ENCODE measurements at regions not wholly inside any gene's neighbourhood (a gene's known extent, or its start where the extent isn't known, plus 50 kb on each side); places are given as distances from the start of the nearest gene placed in this dataset.
A peak's percentile ranks its signal among the peaks of the same experiment; 100 is the strongest.
"Not testable (repeated sequence)": the region's sequence is repeated elsewhere in the genome, so short reads cannot be mapped to it uniquely, and the experiment has no call there.

- DNase-seq (ENCODE audit: low spot score) = peak; percentile 60
Observed at GRCh38 chr4:138892483-138893407, 122.8 kb upstream of the NOCT start.

GRCh38 chr4:138891631-138892031 lies 124.0 kb upstream of the NOCT start:
- peak; percentile 22 for DNase-seq (ENCODE audit: low spot score)

- DNase-seq (ENCODE audit: low spot score) = no peak
Observed at GRCh38 chr4:138890891-138891570, 124.5 kb upstream of the NOCT start.

GRCh38 chr4:138889216-138889615 lies 126.4 kb upstream of the NOCT start:
- DNase-seq (ENCODE audit: low spot score) = no peak

GRCh38 chr4:138887741-138888140 lies 127.8 kb upstream of the NOCT start:
- no peak for DNase-seq (ENCODE audit: low spot score)

- DNase-seq (ENCODE audit: low spot score) = no peak
Observed at GRCh38 chr4:138887341-138887740, 128.2 kb upstream of the NOCT start.

- no peak for DNase-seq (ENCODE audit: low spot score)
Observed at GRCh38 chr4:138879757-138880156, 135.8 kb upstream of the NOCT start.

- DNase-seq (ENCODE audit: low spot score) = peak; percentile 87
Observed at GRCh38 chr4:138875891-138876608, 139.5 kb upstream of the NOCT start.

- DNase-seq (ENCODE audit: low spot score) = no peak
Observed at GRCh38 chr4:138871555-138871875, 144.1 kb upstream of the NOCT start.

- peak; percentile 80 for DNase-seq (ENCODE audit: low spot score)
Observed at GRCh38 chr4:138870737-138871554, 144.6 kb upstream of the NOCT start.

GRCh38 chr4:138869631-138870030 lies 145.9 kb upstream of the NOCT start:
- no peak for DNase-seq (ENCODE audit: low spot score)

- no peak for DNase-seq (ENCODE audit: low spot score)
Observed at GRCh38 chr4:138869165-138869564, 146.4 kb upstream of the NOCT start.

- DNase-seq (ENCODE audit: low spot score) = peak; percentile 11
Observed at GRCh38 chr4:138868562-138868961, 147.0 kb upstream of the NOCT start.

- no peak for DNase-seq (ENCODE audit: low spot score)
Observed at GRCh38 chr4:138867404-138867803, 148.2 kb upstream of the NOCT start.

GRCh38 chr4:138866314-138866713 lies 149.3 kb upstream of the NOCT start:
- DNase-seq (ENCODE audit: low spot score) = no peak

GRCh38 chr4:138865765-138866164 lies 149.8 kb upstream of the NOCT start:
- no peak for DNase-seq (ENCODE audit: low spot score)

GRCh38 chr4:138864961-138865720 lies 150.4 kb upstream of the NOCT start:
- no peak for DNase-seq (ENCODE audit: low spot score)

GRCh38 chr4:138863160-138863559 lies 152.4 kb upstream of the NOCT start:
- DNase-seq (ENCODE audit: low spot score) = no peak

- DNase-seq (ENCODE audit: low spot score) = peak; percentile 24
Observed at GRCh38 chr4:138861135-138861534, 154.4 kb upstream of the NOCT start.

- DNase-seq (ENCODE audit: low spot score) = not testable (repeated sequence)
Observed at GRCh38 chr4:138860357-138860756, 155.2 kb upstream of the NOCT start.

- DNase-seq (ENCODE audit: low spot score) = no peak
Observed at GRCh38 chr4:138859254-138859653, 156.3 kb upstream of the NOCT start.
